PC-9 (cell line): ENCODE measurements at regions not wholly inside any gene's neighbourhood (a gene's known extent, or its start where the extent isn't known, plus 50 kb on each side); places are given as distances from the start of the nearest gene placed in this dataset.

Source experiments
- EZH2 ChIP-seq: fragments of 200-600 bp; sonication (generic); IDR thresholded peaks from 2 replicates; pipeline ENCODE4 v1.8.0; 2017; ENCODE audit warnings: antibody characterized with exemption, low read depth
- TF ChIP-seq, protein P1 (sequence below): fragments of 200-600 bp; sonication (generic); conservative IDR thresholded peaks from 2 replicates; pipeline ENCODE4 v1.6.1; 2017; ENCODE audit warnings: mixed run types, antibody characterized with exemption, mild to moderate bottlenecking, moderate library complexity

DNA sequence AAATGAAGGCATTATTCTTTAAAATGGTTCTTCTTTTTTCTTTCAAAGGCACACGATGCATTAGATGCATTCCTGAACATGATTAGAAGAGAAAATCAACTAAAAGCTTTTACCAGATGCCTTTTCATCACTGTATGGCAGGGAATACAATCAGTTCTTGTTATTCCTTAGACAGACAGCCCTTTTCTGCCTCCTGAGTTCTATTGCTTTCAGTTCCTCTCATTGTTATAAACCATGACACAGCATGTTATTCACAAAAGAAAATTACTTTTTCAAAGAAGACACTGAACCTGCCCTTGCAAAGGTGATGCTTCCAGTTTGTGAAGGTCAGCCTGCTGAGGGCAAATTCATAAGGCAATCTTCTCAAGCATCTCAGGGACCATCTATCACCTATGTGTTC lies 70.1 kb downstream of the FAM181B start:
- TF ChIP-seq, protein P1, sequence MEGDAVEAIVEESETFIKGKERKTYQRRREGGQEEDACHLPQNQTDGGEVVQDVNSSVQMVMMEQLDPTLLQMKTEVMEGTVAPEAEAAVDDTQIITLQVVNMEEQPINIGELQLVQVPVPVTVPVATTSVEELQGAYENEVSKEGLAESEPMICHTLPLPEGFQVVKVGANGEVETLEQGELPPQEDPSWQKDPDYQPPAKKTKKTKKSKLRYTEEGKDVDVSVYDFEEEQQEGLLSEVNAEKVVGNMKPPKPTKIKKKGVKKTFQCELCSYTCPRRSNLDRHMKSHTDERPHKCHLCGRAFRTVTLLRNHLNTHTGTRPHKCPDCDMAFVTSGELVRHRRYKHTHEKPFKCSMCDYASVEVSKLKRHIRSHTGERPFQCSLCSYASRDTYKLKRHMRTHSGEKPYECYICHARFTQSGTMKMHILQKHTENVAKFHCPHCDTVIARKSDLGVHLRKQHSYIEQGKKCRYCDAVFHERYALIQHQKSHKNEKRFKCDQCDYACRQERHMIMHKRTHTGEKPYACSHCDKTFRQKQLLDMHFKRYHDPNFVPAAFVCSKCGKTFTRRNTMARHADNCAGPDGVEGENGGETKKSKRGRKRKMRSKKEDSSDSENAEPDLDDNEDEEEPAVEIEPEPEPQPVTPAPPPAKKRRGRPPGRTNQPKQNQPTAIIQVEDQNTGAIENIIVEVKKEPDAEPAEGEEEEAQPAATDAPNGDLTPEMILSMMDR = no peak
- no peak for TF ChIP-seq EZH2
